Stimulated activated CD8-positive, alpha-beta memory T cell treated with anti-CD3 and anti-CD28 coated beads, Interleukin-7, amount 100 ng/mL, for 4 hours (primary cell): ENCODE measurements at regions not wholly inside any gene's neighbourhood (a gene's known extent, or its start where the extent isn't known, plus 50 kb on each side); places are given as distances from the start of the nearest gene placed in this dataset.
A peak's percentile ranks its signal among the peaks of the same experiment; 100 is the strongest.

Experiments used
- DNase-seq, 2 donors: peaks; one replicate each; pipeline ENCODE4 v3.0.0-alpha.2; 2020; ENCODE audit warnings: low read depth in 2 of 2

DNA sequence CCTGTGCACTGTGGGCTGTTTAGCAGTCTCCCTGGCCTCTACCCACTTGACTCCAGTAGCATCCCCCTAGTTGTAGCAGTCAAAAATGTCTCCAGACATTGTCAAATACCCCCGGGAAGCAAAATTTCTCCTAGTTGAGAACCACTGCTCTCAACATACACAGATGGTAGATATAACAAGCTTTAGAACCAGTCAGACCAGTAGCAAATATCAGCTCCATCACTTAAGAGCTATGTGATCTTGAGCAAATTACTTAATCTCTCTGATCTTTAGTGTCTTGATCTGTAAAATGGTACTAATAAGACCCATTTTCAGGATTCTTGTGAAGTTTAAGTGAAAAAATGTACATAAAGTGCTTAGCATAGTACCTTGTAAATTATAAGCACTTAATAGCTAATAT, 96.2 kb downstream of the DUSP6 start:
- DNase-seq, result no peak

DNA sequence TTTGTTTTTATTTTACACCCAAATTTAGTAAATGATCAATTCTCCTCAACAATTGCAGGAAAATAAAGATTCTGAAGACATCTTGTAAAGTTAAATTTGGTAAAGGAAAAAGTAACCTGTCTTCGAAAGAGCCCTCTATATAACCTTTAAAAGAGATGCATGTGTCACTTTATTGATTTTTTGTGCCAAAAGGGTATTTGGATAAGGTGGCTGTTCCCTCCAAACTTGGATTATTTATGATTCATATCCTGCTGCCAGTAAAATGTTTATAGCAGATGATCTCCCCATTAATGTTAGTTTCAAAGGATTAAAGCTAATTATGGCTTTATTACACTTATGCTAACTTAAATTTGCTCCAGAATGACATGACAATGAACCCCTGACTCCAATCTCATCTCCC, 98.8 kb downstream of the DUSP6 start:
- no peak for DNase-seq

DNA sequence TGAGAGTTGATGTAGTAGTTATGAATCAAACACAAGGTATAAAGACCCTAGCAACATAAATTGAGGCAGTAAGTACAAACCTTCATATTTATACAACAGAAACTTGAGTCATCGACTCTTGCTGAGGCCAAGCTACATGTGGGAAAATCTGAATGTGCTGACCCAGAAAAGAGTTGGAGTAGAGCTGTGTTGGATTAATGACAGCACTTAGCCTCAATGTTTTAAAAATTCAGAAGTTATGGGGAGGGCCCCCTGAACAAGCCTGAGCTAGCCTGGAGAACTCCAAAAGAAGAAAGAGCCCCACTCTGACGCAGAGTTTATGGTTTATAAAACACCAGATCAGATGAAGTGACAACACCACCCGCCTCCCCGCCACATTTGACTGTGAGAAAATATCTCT, 100.0 kb downstream of the DUSP6 start:
- DNase-seq, result no peak

DNA sequence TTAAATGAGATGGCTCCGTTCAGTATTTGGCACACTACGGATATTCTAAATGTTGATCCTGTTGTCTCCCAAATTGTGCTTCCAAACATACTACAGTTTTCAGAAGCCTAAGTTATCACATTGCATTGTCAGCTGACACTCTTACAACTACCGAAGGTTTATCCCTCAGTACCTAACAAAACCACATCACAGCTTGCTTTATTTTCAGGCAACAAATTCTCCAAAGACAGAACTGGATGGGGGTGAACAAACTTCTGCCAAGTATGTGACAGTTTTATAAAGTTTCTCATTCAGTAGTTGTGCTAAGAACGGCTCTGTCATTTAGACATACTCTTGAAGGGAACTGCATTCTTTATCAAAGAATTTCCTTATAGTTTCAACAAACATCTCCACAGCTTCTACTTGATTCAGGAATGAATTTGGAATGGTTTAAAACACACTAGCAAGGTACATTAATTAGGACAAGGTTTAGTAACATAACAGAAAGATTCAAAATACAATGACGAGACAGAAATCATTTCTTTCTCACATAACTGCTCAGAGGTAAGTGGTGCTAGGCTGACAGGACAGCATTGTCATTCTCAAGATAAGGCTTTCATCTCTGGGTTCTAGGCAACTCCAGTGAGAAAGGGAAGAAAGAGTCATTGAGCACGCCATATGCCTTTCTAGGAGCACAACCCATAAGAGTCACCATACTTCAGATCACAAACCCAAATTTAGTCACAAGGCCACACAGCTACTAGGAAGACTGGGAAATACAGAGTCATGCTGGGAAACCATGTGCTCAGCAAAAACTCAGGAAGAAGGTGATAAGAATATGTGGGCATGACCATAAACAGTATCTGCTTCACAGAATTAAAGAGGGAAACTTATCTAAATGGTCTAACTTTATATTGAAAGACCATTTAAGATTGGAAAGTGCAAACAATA, 100.7 kb downstream of the DUSP6 start:
- DNase-seq, result no peak

DNA sequence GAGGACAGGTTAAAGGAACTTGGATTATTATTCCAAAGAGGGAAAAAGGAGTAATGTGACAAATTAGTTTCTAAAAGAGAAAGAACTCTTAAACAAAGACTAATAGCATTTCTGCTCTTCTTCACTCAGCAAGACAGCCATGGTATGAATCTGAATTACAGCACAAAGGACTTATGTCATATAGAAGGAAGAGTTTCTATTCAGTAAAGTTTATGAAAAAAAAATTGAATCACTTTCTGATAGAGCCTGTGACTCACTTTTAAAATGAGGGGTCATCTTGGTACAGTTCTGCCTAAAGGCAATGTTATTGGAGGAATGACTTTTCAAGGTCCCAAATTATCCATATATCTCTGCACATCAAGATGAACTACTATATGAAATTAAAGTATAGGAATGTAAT, 101.7 kb downstream of the DUSP6 start:
- no peak for DNase-seq

DNA sequence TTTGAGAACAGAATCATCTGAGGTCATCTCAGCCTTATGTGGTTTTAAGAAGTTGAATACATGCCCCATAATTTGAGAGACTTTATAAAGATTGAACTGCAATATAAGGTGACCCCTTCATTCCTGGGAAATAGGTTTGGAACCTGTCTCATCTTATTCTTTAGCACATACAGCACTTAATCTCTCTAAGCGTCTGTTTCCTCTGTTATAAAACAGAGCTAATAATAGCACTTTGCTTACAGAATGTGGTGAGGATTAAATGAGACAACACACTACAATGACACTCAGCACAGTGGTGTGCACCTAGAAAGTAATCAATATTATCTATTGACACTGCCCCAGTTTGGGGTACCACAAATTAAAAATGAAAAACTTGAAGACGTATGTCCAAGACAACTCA, 102.1 kb downstream of the DUSP6 start:
- no peak for DNase-seq

DNA sequence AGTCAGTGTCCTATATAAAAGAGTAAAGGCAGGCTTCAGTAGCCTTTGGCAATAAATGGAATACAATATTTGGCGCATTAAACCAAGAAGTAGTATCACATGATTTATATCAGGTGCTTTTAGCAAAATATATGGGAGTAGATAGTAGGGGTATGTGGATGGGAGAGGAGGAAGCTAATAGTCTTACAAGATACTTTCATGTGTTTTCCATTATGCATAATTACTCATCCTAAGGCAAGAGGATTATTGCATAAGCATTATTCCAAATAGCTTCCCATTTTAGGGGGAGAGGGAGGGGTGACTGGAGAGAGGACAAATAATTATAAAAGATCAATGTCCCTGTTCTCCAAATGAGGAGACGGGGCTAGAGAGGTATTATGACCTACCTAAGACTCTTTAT, 104.3 kb downstream of the DUSP6 start:
- DNase-seq, result no peak

DNA sequence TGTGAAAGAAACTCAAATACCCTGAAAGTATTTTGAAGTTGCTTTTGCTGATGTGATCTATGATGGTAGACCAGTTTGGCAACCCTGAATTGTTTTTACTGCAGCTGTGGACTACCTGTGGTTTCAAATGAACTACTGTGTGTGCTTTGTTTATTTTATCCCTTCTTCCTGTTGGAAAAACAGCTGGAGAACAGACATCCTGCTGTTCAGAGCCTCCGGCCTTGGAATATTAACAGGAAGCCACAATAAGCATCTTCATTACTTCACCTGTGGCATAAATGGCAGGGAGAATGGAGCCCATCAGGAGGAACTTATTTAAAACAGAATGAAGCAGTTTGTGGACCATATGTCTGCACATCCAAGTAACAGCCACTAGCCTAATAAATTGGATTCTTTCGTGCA, 104.8 kb downstream of the DUSP6 start:
- DNase-seq, result no peak

DNA sequence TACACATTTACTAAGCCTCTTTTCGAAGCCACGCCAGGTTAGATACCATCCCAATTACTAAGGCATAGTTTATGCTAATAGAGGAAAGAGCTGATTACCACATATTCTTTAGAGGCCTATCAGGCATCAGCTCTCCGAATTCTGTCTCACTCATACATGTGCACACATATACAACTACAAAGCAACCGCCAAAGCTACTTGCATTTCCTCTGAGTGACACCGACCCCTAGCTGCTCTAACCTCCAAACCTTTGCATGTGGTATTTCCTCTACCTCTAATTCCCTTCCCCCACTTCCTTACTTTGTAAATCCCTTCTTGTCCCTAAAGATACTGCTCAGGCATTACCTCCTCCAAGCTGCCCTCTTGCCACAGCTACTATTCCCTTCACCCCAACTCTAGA, 107.2 kb downstream of the DUSP6 start:
- DNase-seq, result peak; percentile 18 to 26

DNA sequence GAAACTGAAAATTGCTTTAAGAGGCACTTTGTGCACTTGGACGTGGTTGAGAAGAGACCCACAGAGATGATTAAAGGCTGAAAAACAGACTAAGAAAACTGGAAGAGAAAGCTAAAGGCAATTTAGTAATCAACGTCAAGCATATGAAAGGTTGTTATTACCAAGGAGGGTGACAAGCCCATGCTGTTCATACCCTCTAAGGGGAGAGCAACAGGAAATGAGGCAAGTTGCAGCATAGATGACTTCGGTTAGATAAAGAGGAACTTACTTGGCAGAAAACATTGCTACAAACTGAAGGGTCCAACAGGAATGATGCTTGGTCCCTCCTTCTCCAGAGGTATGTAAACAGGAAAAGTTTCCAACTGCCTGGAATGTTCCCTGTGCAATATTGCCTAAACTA, 107.8 kb downstream of the DUSP6 start:
- DNase-seq, result no peak

DNA sequence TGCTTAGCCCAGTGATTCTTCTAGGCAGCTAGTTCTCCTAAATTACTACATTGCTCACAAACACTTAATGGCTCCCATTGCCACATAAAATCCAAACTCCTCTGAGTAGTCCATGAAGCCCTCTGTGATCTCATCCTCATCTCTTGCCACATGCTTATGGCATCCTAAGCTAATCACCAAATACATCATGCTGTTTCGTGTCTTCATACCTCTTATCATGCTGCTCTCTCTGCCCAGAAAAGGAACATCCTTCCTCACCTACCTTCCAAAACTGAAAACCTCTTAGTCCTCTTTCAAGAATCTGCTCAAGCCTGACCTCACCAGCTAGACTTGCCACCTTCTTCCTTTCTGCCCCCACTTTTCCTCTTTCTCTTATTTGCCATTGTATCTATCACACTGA, 108.5 kb downstream of the DUSP6 start:
- no peak for DNase-seq

DNA sequence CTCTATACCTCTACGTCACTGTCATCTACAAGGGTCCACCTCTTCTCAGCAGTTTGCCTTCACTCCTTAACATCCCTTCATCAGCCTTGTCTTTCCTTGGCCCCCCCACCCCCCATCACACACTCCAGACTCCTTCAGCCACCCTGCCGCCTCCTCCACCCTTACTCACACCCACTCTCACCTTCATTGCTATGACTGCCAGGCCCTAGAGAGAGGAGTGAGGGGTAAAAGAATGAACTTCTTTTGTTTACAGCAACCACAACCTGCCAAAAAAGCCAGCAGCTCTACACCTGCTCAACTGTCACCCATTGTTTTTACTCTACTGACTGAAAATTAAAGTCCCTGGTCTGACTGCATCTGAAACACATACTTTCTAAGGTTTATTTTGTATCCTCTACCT, 112.8 kb downstream of the DUSP6 start:
- no peak for DNase-seq

DNA sequence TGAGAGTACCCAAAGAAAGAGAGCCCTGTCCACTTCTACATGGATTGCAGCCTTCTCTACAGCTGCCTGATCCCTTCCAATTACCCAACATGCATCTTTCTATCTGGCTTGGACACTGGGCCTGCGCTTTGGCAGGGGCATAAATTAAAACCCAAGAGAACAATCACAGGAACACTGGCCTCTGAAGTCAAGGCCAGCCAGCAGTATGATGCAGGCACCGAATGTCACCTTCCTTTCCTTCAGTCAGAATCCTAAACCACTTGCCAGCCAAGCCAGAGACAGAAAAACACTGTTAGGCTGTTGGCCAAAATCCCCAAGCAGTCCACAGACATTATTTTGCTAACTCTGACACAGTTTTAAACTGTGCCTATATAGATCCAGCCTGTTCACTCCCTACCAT, 113.7 kb downstream of the DUSP6 start:
- DNase-seq, result no peak

DNA sequence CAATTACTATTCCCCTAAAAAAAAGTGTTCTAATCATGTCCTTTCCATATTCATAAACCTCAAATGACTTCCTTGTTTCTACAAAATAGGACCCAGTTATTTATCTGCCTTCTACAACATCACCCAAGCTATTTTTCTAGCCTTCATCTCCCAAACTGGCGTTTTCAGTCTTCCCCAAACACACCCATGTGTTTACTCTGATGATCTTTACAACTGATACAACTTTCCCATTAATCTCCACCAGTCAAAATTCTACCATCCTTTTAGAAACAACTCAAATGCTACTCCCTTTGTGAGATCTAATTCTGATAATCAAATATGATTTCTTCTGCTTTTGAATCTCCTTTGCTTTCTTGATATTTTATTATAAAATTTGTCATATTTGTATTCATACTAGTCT, 114.5 kb downstream of the DUSP6 start:
- no peak for DNase-seq

DNA sequence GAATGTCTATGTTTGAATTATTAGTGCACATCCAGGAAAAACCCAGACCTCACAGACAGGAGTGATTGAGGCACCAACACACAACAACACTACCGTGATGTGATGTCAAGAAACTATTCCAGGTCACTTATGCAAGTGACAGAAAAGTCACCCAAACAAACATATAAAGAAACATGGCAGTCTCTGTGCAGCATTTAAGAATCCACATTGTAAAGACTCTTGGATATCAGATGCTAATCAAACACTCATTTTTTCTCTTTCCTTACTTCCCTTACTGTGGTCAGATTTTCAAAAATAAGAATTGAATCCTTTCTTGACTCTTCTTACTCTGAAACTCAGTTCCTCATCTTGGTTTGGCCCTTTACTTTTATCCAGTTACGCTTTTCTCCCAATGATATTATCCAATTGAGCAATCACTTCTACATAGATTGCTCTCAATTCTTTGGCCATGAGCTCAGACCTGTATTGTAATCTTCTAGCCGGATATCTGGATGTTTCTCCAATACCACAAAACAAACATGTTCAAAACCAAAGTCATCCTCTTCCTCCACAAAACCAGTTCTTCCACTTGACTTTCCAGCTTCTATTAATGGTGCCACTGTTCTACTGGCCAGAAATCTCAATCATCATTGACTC, 115.4 kb downstream of the DUSP6 start:
- DNase-seq, result no peak

DNA sequence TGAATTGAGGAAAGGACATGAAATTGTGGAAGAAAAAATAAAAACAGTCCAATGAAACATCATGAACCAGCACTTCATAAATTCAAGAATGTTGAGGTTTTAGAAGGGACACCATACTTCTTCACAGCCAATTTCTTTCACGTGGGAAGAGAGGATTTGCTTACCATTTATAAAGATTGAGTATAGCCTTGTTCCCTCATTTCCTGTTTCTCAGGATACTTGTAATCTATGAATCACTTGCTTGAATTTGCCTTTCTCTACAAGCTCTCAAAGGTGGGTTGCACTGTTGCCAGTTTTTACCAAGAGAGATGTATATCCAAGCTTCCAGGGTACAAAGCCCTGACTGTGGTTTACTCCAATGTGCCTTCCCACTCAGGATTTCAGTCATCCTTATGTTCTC, 116.1 kb downstream of the DUSP6 start:
- no peak for DNase-seq

DNA sequence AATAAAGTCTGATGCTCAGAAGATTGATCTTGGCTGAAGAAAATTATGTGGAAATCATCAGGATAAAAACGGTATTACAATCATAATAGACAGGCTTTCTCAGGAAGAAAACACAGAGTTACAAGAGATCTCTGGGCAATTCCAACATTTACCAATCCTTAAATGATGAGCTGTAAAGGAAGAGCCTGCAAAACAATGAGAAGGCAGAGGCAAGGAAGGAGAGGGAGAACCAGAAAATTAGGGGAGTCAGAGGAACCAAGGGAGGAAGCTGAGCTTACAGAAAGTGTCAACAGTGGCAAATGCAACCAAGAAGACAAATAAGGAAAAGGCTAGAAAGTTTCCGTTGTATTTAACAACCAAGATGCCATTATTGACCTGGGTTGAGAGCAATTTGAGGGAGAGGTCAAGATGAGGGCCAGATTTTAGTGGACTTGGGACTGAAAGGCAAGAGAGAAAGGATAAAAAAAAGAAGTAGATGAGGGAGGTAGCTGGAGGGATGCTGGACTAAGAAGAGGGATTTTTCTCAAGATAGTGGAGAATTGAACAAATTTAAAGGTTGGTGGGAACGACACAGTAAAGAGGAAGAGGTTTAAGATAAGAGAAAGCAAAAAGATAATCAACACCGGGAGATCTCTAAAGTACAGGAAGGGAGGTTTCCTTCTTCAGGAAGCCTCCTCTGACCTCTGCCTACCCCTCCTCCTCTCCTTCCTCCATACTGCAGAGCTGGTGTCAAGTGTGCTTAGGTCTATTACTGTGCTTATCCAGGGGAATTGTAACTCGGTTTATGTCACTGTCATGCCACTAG, 116.9 kb downstream of the DUSP6 start:
- no peak for DNase-seq

DNA sequence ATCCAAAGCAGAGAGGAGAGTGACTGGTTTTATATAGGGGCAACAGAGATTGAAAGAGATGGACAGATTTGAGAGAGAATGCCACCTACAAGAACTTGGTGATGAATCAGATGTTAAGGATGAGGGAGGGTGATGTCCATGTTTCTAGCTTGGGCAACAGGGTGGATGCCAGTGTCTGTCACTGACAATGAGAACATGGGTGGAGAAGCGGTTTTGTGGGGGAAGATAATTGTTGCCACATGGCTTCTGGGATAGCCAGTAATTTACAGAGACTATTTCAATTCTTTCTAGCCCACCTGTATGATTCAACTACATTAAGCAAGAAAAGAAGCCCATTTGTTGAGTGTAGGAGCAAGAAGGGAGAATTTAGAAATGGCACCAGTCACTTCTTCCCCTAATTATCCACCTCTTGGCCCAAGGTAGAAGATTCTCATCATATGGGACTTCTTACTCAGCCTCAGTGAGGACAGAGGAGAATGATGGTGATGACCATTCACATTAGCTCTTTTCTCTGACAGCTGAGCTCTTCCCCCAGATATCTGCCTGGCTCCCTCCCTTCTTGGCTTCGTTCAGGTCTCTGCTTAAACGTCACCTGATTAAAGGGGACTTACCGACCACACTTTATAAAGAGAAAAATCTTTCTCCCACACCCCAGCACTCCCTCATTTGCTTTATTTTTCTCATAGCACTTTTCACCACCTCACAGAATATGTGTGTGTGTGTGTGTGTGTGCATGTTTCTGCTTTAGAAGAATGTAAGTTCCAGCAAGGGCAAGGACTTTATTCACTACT, 117.8 kb downstream of the DUSP6 start:
- DNase-seq, result no peak

DNA sequence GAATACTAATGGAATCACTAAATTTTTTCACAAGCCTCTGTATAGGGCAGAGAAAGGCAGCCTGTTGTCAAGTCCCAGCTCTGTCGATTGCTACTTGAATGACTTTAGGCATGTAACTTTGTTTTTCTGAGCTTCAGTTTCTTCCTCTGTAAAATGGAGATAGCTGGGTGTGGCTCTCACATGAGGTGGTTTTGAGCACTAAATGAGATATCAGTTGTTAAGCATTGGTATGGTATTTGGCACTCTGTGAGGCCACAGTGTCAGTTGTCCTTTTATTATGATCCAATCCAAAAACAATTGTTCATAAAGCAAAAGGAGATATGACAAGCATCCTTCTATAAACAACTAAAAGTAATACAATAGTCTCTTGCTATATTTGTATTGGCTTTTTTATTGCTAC, 120.6 kb downstream of the DUSP6 start:
- no peak for DNase-seq

DNA sequence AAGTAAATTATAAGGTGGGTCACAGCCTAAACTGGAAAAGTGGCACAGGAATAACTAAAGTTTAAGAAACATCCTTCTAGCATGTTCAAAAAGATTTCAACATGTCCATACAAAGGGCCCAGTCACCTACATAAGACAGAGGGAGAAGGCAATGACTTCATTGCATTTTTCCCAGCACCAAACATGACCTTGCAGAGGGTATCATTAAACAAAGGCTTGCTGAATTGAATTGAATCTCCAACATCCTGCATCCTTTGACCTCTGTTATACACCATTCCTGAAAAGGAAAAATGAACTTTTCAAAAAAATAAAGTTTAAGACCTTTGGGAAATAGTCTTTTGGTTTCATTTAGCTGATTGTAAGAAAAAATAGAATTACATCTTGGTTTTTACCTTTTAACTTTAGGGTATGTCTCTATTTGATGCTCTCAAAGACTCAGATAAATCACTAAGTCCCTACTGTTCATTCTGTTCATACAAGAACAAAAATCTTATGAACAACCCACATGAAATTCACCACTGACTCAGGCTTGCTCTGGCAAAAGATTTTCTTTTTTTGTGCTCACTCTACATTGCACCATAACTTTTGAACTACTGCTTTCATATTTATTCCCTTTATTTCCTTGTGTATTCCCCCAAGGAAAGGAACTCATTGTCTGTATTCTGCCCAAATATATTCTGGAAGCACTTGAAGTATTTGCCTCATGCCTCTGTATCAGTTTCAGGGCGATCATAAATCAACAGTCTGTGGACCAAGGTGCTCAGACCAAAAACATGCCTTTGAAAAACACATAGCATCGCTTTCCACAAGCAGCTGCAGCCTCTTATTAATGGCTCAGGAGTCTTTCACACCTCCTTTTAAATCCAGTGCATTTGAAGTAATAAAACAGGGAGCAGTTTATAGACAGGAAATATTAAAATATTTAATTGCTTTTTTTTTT, 121.7 kb downstream of the DUSP6 start:
- DNase-seq, result no peak

DNA sequence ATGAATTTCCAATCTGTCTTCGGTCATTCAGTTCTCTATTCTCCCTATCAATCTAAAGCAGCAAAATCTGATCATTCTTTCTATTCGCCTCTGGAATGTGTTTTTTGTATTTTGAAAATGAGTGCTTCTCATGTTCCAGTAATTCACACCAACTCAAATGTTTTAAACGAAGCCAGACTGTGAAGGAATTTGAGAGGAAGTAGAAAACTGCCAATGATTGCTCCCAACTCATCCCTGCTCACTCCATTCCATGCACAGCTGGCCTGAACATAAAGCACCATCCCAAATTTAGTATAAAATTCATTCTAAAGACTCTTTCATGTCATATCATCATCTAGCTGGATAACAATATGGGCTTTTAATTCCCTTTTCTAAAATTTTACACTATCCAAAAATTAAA, 123.8 kb downstream of the DUSP6 start:
- no peak for DNase-seq
